GM12878 (cell line): ENCODE measurements at regions not wholly inside any gene's neighbourhood (a gene's known extent, or its start where the extent isn't known, plus 50 kb on each side); places are given as distances from the start of the nearest gene placed in this dataset.

Experiments
- ATAC-seq: fragments of 200-7000 bp; cut with Tn5 transposase; 3 replicates; pipeline ENCODE4 v1.9.1; 2020; ENCODE audit warnings: mild to moderate bottlenecking, moderate library complexity
- BruUV-seq: library from RNA; stranded (reverse); fragments of 400-500 nt; replicated peaks from 2 replicates; lab custom pipeline; 2021; lab: Mats Ljungman, UMichigan
- CTCF ChIA-PET: fragments of 300-600 bp; sonication (Branson Sonifier 250); formaldehyde crosslinking; extraction: SDS; loops from one replicate; lab custom pipeline; 2021; ENCODE audit warnings: inconsistent platforms; lab: Yijun Ruan, JAX
- POLR2A ChIA-PET: fragments of 350-600 bp; formaldehyde crosslinking; extraction: SDS; loops from one replicate; lab custom pipeline; 2021; ENCODE audit warnings: inconsistent platforms; lab: Charles Lee
- RAD21 ChIA-PET: fragments of 300-600 bp; sonication (Branson Sonifier 250); formaldehyde crosslinking; loops from one replicate; lab custom pipeline; 2023; ENCODE audit warnings: antibody characterized with exemption; ENCODE audit not compliant: unreplicated experiment; lab: Charles Lee
- SMC1A ChIA-PET: fragments of 300-600 bp; sonication (Branson Sonifier 250); formaldehyde crosslinking; loops from one replicate; lab custom pipeline; 2023; ENCODE audit not compliant: unreplicated experiment, uncharacterized antibody; lab: Charles Lee
- DNase-seq: peaks from one replicate; pipeline ENCODE4 v3.0.0-alpha.2; 2011; ENCODE audit warnings: low read depth, low spot score
- FAIRE-seq: peaks from 3 replicates; lab custom pipeline; 2011; peaks lifted over from hg19 to GRCh38; lab: Jason Lieb, UNC
- H2AFZ ChIP-seq: 2 replicates; pipeline ENCODE4 v1.6.0; 2011; ENCODE audit warnings: low read depth, low read length, control low read depth; ENCODE audit not compliant: control insufficient read depth
- H3K27ac ChIP-seq: 2 replicates; pipeline ENCODE4 v1.5.1; 2011; ENCODE audit warnings: control low read depth; ENCODE audit not compliant: control insufficient read depth, insufficient read depth
- H3K27me3 ChIP-seq, 2 experiments: replicated peaks in 1 of 2; 2 replicates each; pipeline versions ENCODE4 v1.6.0 to v1.6.1; 2011; ENCODE audit warnings: low read length in 1 of 2; ENCODE audit not compliant: control insufficient read depth in 2 of 2, insufficient read depth in 2 of 2
- H3K36me3 ChIP-seq, 2 experiments: 2 replicates each; pipeline ENCODE4 v1.5.1; 2011; ENCODE audit warnings: low read length in 1 of 2; ENCODE audit not compliant: control insufficient read depth in 2 of 2, insufficient read depth in 2 of 2
- H3K4me1 ChIP-seq: 2 replicates; pipeline ENCODE4 v1.6.1; 2011; ENCODE audit warnings: mild to moderate bottlenecking, low read length, moderate library complexity, mixed read lengths; ENCODE audit not compliant: control insufficient read depth, insufficient read depth
- H3K4me2 ChIP-seq: 2 replicates; pipeline ENCODE4 v1.6.0; 2011; ENCODE audit warnings: control low read depth; ENCODE audit not compliant: control insufficient read depth, insufficient read depth
- H3K4me3 ChIP-seq: fragments of 200-600 bp; sonication (generic); 2 replicates; pipeline ENCODE4 v1.5.1; 2016
- H3K79me2 ChIP-seq: 2 replicates; pipeline ENCODE4 v1.6.0; 2011; ENCODE audit warnings: low read length; ENCODE audit not compliant: control insufficient read depth, insufficient read depth
- H3K9ac ChIP-seq: 2 replicates; pipeline ENCODE4 v1.8.0; 2011; ENCODE audit warnings: low read length, control low read depth, mixed read lengths; ENCODE audit not compliant: control insufficient read depth, insufficient read depth
- H3K9me3 ChIP-seq: replicated peaks from 3 replicates; pipeline ENCODE4 v1.5.1; 2011; ENCODE audit warnings: mild to moderate bottlenecking, low read length; ENCODE audit not compliant: control insufficient read depth, insufficient read depth
- H4K20me1 ChIP-seq: 2 replicates; pipeline ENCODE4 v1.6.0; 2011; ENCODE audit not compliant: control insufficient read depth, insufficient read depth
- ATF7 ChIP-seq: fragments of 450-650 bp; IDR thresholded peaks from 2 replicates; pipeline ENCODE4 v1.6.1; 2016; ENCODE audit warnings: low read depth, mild to moderate bottlenecking
- DPF2 ChIP-seq: fragments of 450-650 bp; IDR thresholded peaks from 2 replicates; pipeline ENCODE4 v1.6.1; 2017; ENCODE audit warnings: mild to moderate bottlenecking
- FOXM1 ChIP-seq: IDR thresholded peaks from 2 replicates; pipeline ENCODE4 v1.6.1; 2012; ENCODE audit warnings: low read depth, mild to moderate bottlenecking, inconsistent platforms, low read length, moderate library complexity
- HDAC6 ChIP-seq: fragments of 200-600 bp; sonication (generic); IDR thresholded peaks from one replicate; pipeline ENCODE4 v1.8.0; 2017; ENCODE audit warnings: antibody characterized with exemption; ENCODE audit not compliant: unreplicated experiment
- IKZF2 ChIP-seq, 2 experiments: fragments of 450-650 bp; IDR thresholded peaks; 2 replicates each; pipeline ENCODE4 v1.6.1; 2017; ENCODE audit warnings: mild to moderate bottlenecking in 2 of 2, moderate library complexity in 2 of 2
- JUNB ChIP-seq: IDR thresholded peaks from 2 replicates; pipeline ENCODE4 v1.6.1; 2016; ENCODE audit warnings: antibody characterized with exemption, mild to moderate bottlenecking
- MTA3 ChIP-seq: IDR thresholded peaks from 2 replicates; pipeline ENCODE4 v1.6.1; 2012; ENCODE audit warnings: low read length, inconsistent platforms, borderline replicate concordance
- NR2C1 ChIP-seq: fragments of 450-650 bp; IDR thresholded peaks from 2 replicates; pipeline ENCODE4 v1.6.1; 2017; ENCODE audit warnings: antibody characterized with exemption, mild to moderate bottlenecking, moderate library complexity
- NR2C2 ChIP-seq: IDR thresholded peaks from 2 replicates; pipeline ENCODE4 v1.6.1; 2011; ENCODE audit warnings: borderline replicate concordance, low read depth; ENCODE audit not compliant: control insufficient read depth, insufficient read length
- RFX5 ChIP-seq: IDR thresholded peaks from 2 replicates; pipeline ENCODE4 v1.6.1; 2011; ENCODE audit warnings: low read depth, low read length, improper control_type of control experiment
- SMAD1 ChIP-seq: fragments of 450-650 bp; IDR thresholded peaks from 2 replicates; pipeline ENCODE4 v1.6.1; 2018; ENCODE audit warnings: mild to moderate bottlenecking, low read depth; ENCODE audit not compliant: partially characterized antibody
- SRF ChIP-seq, 2 experiments: IDR thresholded peaks; 2 replicates each; pipeline ENCODE4 v1.6.1; 2011; ENCODE audit warnings: low read depth in 2 of 2, low read length in 2 of 2, mild to moderate bottlenecking in 1 of 2, moderate library complexity in 1 of 2
- ZNF687 ChIP-seq: fragments of 450-650 bp; IDR thresholded peaks from 2 replicates; pipeline ENCODE4 v1.6.1; 2017; ENCODE audit warnings: mild to moderate bottlenecking, moderate library complexity
- WGBS: methylation state at CpG from one replicate; pipeline ENCODE4 v1.1.6; 2016; ENCODE audit warnings: low lambda C conversion rate; ENCODE audit not compliant: insufficient replicate concordance, insufficient coverage; ENCODE audit errors: missing lambda C conversion rate; 5-methylcytosine and 5-hydroxymethylcytosine counted together
- in situ Hi-C: fragments of 300-500 bp; cut with MboI; formaldehyde crosslinking; loops from 9 replicates; pipeline ENCODE4 v1.14.3; 2018; ENCODE audit warnings: mixed read lengths
- intact Hi-C: fragments of 100-400 bp; cut with micrococcal nuclease; formaldehyde crosslinking; loops from one replicate; pipeline ENCODE4 v1.14.2; 2022; ENCODE audit not compliant: unreplicated experiment
- TF ChIP-seq, protein P1 (sequence below): IDR thresholded peaks from 2 replicates; pipeline ENCODE4 v1.6.1; 2012; ENCODE audit warnings: low read depth, low read length, improper control_type of control experiment
- TF ChIP-seq, protein P2 (sequence below): fragments of 450-650 bp; IDR thresholded peaks from 2 replicates; pipeline ENCODE4 v1.6.1; 2016; ENCODE audit warnings: mild to moderate bottlenecking
- TF ChIP-seq, protein P3 (sequence below): fragments of 450-650 bp; IDR thresholded peaks from 2 replicates; pipeline ENCODE4 v1.6.1; 2017; ENCODE audit warnings: mild to moderate bottlenecking, moderate library complexity

DNA sequence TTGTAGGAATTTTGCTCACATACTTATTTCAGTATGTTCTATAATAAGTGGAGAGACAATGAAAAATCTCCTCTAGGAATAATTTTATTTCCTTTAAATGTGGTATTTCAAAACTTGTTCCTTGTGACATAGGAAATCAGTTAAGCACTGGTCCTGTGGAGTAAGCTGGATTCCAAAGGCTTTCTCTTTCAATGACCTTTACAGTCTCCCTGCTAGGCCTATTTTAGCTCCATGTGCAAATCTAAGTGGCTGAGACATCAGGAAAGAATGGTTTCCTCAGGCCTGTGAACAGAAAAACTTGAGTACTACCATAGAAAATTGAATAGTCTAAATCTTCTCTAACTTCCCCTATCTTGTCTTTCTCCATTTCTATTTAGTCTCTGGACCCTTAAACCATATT lies 514.2 kb upstream of the TLE4 start (continued):
- no peak for TF ChIP-seq ZNF687
- TF ChIP-seq SMAD1, result no peak
- no peak for TF ChIP-seq FOXM1
- no peak for TF ChIP-seq NR2C2
- TF ChIP-seq IKZF2 (IDR thresholded peaks at IDR 0.05), result no peak
- TF ChIP-seq HDAC6, result no peak
- TF ChIP-seq NR2C1, result no peak
- no peak for TF ChIP-seq MTA3
- TF ChIP-seq, protein P1, sequence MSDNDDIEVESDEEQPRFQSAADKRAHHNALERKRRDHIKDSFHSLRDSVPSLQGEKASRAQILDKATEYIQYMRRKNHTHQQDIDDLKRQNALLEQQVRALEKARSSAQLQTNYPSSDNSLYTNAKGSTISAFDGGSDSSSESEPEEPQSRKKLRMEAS, result no peak
- no peak for TF ChIP-seq RFX5
- TF ChIP-seq, all 136 proteins: peak for 0

- Histone ChIP-seq H3K79me2 (no peaks in the 10 kb centered on the region), H3K27me3 (no peaks in the 10 kb centered on the region), H3K9me3 (no peaks in the 10 kb centered on the region), H3K4me3 (no peak overlapping the region), H3K4me1 (no peaks in the 10 kb centered on the region), H3K27ac (no peak overlapping the region), H3K9ac (no peak overlapping the region), H2AFZ (no peak overlapping the region), H3K36me3 (no peaks in the 10 kb centered on the region), H4K20me1 (no peaks in the 10 kb centered on the region), H3K4me2 (no peak overlapping the region)
- ChIA-PET RAD21 (no interaction called here), POLR2A (no interaction called here), SMC1A (no interaction called here), CTCF (interaction anchor here (1.2 kb wide), 1 partner anchor 72 kb away, joined by 3 read pairs; no protein-coding TSS in a partner anchor)
- no peak for DNase-seq
- in situ Hi-C loops, result no loop called here
- 0% methylated on average over 1 of the region's 1 CpG for WGBS
- no TSS peak for BruUV-seq
- intact Hi-C loops, result no loop called here
- TF ChIP-seq, protein P2, sequence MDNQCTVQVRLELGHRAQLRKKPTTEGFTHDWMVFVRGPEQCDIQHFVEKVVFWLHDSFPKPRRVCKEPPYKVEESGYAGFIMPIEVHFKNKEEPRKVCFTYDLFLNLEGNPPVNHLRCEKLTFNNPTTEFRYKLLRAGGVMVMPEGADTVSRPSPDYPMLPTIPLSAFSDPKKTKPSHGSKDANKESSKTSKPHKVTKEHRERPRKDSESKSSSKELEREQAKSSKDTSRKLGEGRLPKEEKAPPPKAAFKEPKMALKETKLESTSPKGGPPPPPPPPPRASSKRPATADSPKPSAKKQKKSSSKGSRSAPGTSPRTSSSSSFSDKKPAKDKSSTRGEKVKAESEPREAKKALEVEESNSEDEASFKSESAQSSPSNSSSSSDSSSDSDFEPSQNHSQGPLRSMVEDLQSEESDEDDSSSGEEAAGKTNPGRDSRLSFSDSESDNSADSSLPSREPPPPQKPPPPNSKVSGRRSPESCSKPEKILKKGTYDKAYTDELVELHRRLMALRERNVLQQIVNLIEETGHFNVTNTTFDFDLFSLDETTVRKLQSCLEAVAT, result no peak
- TF ChIP-seq JUNB, result no peak
- no peak for TF ChIP-seq DPF2
- no peak for TF ChIP-seq ATF7
- TF ChIP-seq, protein P3, sequence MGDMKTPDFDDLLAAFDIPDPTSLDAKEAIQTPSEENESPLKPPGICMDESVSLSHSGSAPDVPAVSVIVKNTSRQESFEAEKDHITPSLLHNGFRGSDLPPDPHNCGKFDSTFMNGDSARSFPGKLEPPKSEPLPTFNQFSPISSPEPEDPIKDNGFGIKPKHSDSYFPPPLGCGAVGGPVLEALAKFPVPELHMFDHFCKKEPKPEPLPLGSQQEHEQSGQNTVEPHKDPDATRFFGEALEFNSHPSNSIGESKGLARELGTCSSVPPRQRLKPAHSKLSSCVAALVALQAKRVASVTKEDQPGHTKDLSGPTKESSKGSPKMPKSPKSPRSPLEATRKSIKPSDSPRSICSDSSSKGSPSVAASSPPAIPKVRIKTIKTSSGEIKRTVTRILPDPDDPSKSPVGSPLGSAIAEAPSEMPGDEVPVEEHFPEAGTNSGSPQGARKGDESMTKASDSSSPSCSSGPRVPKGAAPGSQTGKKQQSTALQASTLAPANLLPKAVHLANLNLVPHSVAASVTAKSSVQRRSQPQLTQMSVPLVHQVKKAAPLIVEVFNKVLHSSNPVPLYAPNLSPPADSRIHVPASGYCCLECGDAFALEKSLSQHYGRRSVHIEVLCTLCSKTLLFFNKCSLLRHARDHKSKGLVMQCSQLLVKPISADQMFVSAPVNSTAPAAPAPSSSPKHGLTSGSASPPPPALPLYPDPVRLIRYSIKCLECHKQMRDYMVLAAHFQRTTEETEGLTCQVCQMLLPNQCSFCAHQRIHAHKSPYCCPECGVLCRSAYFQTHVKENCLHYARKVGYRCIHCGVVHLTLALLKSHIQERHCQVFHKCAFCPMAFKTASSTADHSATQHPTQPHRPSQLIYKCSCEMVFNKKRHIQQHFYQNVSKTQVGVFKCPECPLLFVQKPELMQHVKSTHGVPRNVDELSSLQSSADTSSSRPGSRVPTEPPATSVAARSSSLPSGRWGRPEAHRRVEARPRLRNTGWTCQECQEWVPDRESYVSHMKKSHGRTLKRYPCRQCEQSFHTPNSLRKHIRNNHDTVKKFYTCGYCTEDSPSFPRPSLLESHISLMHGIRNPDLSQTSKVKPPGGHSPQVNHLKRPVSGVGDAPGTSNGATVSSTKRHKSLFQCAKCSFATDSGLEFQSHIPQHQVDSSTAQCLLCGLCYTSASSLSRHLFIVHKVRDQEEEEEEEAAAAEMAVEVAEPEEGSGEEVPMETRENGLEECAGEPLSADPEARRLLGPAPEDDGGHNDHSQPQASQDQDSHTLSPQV, result no peak
- TF ChIP-seq SRF (IDR thresholded peaks at IDR 0.05; ENCODE audit: low read depth in 2 of 2, low read length in 2 of 2), result no peak
- ATAC-seq, result no peak
- FAIRE-seq, result no peak
Observed at GRCh38 chr9:79060766-79061165, 511.0 kb upstream of the TLE4 start.
